ENCODE measurements at regions not wholly inside any gene's neighbourhood (a gene's known extent, or its start where the extent isn't known, plus 50 kb on each side); places are given as distances from the start of the nearest gene placed in this dataset.

DNA sequence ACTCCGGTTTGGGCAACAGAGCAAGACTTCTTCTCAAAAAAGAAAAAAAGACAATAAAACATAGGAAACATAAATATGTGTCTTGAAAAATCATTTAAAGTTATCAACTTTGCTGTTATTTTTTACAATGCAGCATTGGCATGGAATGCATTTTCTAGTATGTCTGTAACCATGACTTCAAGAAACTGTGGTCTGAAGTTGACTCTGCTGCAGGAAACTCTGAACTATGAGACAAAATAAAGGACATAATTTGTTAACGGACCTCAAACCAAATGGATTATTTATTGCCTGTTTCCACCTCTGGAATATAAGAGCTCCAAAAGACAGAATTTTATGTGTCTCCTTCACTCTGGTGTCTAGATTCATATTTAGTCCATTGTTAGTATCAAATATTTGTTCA is 79.1 kb downstream of the TRIB2 start:
- DNase-seq (ENCODE audit: low spot score) = no peak

DNA sequence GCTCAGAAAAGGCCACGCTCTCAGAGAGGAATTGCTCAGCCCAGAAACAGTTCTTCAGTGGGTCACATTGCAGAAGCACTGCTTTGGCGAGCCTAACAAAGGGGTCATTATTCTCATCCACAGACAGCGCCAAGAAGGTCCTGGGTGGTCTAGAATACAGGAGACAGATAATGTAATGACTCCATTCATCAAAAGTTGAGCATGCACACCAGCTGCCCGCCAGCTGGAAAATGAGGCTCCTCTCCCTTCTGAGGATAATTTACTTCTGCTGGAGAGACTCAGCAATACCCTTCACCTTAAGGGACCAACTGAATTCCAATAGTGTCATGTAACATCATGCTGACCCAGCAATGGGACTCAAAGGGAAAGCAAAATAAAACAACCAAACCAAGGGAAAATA is 79.9 kb downstream of the TRIB2 start:
- no peak for DNase-seq (ENCODE audit: low spot score)

DNA sequence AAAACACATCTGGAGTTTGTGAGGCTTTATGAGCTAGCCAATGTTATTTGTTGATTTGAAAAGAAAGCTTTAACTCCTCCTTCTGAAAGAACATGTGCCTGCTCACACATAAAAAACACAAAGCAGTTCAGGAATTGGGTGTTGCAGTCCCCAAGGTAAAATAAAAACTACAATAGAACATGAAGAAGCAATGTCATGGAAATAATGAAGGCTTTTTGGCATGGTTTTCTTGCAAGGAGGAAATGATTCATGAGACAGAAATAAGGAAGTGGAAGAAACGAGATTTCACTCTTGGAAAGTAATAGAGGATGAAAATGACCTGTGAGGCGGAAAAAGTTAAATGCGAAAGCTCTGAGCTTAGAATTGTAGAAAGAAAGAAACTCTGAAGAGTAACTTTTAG is 81.1 kb downstream of the TRIB2 start:
- no peak for DNase-seq (ENCODE audit: low spot score)

DNA sequence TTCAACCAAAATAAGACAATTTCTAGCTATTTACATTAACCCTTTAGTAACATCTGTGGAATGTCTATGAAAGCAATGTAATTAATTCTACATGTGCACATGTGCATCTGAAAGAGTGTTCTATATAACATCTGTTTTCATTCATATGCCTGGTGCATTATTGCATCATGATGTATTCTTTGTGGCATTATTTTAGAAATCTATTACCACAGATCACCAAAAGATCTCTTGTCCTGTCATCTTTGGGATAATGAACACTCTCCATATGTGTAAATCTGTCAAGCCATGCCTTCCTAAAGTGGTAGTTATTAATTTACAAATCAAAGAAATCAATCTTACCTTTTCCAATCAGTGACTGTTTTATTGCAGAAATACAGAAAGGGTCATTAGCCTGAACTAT is 86.9 kb downstream of the TRIB2 start:
- no peak for DNase-seq (ENCODE audit: low spot score)

DNA sequence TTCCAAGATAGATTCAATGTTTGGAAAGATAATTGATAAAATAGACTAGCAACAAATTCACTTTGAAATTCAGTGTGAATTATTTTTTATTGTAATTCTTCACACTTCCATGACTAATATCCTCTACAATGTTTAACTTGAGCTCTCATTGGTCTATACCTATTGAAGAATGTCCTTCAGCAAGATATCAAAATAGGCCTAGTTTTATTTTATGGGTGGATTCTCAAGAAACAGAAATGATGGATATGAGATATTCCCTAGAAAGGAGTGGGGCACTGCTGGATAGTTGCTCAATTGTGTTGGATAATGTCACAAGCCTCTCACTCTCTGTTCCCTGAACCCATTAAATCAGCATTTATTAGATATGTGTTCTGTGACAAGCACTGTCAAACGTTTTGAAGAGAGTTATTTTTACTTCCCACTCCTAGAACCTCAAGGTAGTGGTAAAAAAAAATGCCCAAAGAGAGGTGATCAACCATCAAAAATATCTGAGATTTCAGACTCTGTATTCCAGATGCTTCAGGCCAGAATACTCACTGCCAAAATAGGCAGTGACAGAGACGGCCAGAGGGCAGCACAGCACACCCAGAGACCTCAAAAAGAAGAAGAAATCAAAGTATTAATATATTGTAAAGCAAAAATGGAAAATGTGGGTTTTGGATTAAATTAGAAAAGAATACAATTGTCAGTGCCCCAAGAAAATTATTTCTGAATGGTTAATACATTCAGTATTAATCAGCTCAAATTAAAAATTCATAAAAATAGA is 87.5 kb downstream of the TRIB2 start:
- DNase-seq (ENCODE audit: low spot score) = no peak

DNA sequence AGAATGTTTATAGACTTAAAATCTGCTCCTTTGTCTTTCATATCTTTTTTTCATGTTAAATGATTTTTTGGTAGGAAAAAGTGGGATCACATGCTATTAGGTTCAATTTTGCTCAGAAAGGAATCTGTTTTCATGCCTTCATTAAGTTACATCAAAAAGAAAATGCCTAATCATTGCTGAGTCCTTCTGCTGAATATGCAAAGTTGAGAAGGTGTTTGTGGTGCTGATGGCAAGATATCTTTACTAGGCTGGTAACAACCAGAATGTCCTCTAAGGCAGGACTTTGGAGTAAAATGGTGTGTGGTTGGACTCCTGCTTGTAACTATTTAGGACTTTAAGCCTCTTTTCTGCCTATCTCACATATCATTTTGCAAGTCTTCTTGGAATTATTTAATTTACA is 88.3 kb downstream of the TRIB2 start:
- no peak for DNase-seq (ENCODE audit: low spot score)

DNA sequence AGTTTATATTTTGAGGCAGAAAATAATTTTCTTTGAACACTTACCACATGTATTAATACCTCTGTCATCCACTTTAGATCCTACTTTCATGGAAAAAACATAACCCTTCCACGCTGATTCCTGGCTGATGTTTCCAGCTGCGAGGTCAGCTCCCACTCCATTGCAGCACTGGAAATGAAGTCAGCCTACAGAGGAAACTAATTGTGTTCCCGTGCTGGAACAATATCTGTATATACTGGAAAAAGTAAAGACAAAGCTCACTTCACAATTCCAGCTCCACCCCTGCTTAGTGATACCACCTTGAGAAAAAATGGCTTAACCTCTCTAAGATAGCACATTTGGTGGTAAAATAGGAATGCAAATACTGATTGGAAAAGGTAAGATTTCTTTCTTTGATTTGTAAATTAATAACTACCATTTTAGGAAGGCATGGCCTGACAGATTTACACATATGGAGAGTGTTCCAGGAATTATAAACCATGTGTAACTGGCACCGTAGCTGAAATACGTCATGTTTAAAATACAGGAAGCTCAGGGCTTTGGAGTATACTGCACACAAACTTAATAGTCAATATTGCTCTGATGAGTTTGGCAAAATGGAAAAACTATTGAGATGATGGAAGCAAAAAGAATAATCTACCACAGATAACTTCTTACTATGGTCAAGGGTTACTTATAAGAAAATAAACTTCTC is 90.0 kb downstream of the TRIB2 start:
- no peak for DNase-seq (ENCODE audit: low spot score)

DNA sequence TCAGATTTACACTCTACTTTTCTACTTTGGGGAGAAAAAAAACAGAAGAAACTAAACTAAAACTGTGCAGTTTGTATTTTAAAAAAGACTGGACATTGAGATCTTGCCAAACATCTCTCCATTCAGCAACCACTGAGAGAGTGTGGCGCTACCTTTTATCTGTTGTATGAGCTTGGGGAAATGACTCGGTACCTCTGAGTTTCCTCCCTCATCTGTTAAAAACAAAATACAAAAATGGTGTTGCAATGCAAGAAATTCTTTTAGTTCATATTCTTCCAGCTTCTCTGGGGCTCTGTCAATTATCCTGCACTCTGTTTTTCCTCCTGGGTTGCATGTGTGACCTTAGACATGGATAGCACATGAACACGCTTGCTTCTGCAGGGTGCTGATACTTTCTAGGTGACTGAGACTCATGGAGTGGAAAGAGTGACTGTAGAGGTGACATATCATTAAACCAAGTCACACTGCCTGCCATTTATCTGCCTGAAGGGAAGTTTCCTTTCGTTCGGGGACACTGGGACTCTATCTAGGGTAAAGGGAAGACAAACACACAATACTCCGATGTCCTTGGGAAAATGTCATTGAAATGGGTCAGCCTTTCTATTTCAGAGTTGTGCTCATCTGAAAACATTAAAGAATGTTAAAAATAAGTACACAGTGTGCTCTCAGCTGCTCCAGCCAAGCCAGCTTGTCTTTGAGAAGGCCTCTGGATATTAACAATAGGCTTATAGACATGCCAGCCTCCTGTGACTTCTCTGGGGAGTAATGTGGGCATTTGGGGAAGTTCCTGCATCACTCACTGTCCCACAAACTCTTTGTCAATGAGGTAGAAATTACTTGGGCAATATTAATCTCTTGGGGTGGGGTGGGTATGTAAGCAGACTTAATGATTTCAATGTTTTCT is 91.4 kb downstream of the TRIB2 start:
- no peak for DNase-seq (ENCODE audit: low spot score)

DNA sequence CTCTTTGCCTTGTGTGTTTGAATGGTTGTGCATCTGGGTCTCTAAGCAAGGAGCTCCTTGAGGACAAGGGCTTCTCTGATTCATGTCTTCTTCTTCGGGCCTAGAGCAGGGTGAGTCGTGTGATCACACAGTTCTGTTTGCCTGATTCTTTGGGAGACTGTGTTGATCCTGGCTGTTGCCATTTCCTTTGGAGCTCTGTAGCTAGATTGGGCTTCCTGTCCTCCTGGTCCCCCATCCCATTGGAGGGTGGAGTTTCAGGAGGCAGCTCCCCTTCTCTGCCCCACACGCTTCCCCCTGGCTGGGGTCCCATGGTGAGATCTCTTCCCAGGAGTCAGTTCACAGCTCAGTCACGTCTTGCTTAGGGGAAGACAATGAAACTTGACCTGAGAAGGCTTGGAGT is 92.8 kb downstream of the TRIB2 start:
- no peak for DNase-seq (ENCODE audit: low spot score)

DNA sequence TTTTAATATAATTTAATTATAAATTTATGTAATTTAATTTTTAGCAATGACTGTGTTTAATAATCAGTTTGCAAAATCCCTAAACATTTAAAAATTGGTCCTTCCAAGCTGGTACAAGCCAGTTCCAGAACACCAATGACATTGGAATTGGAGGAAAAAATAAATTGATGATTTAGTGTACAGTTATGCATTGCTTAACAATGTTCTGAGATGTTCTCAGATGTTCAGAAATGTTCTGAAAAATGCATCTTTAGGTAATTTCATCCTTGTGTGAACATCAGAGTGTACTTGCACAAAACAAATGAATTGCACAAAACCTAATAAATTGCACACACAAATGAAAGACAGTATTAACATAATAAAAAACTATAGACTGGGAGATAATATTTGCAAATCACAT is 95.2 kb downstream of the TRIB2 start:
- DNase-seq (ENCODE audit: low spot score) = no peak

DNA sequence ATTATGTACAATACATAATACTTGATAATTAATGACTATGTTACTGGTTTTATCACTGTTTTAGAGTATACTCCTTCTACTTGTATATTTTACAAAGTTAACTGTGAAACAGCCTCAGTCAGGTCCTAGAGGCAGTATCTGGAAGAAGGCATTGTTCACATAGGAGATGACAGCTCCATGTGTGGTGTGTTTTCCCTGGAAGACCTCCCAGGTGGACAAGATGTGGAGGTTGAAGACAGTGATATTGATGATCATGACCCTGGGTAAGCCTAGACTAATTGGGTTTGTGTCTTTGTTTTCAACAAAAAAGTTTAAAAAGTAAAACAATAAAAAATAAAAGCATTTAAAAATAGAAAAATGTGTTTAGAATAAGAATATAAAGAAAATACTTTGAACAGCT is 96.4 kb downstream of the TRIB2 start:
- no peak for DNase-seq (ENCODE audit: low spot score)

DNA sequence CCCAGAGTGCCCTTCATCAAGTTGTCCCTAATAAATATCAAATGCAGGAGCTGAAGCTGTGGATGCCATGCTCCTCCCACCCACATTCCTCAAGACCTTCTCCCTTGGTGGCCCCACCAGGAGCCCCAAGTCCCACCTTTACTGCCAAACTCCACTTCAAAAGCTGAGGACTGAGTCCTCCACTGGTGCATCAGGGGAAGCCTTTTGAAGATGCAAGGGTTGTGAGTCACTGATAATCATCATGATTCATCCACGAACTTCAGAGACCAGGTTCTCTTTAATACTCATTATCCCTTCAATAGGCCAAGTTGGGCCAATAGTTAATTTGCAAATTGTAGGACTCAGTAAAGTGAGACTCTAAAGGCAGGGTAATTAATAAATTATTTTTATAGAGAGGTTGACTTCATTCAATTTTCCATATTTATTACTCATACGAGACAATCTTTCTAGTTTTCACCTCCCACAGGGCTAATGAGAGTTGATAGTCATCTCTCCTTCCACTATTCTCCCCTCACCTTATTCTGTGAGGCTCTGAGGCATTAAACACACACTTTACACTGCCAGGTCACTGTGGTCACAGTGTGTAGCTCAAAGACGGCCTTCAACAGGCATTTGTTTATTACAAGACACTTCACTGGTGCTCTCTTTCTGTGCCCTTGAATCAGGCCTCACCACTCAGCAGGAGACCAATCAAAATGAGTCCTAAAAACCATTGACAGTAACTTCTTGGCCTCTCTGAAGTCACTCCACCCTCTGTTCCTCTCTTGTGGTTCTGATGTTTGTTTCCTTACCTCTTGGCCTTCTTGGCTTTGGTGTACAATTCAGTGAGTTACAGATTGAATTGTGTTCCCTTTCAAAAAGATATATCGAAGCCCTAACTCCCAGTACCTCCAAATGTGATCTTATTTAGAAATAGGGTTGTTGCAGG is 99.9 kb downstream of the TRIB2 start:
- DNase-seq (ENCODE audit: low spot score) = no peak

DNA sequence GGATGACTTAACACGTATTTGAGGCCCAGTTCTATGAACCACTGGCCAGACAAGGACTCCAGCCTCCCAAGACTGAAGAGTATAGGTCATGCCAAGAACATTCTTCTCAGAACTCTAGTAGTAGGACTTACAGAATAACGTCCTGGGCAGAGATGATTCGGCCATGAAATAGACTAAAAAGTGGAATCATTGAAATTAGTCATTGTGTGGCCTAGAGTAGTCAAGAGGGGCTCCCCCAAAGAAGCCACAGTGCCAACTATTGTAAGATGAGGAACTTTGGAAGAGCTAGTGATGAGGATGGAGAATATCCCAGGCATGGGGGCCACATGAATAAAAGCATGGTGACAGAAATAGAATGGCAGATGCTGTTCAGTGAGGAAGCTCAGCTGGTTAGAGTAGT is 101.1 kb downstream of the TRIB2 start:
- no peak for DNase-seq (ENCODE audit: low spot score)

DNA sequence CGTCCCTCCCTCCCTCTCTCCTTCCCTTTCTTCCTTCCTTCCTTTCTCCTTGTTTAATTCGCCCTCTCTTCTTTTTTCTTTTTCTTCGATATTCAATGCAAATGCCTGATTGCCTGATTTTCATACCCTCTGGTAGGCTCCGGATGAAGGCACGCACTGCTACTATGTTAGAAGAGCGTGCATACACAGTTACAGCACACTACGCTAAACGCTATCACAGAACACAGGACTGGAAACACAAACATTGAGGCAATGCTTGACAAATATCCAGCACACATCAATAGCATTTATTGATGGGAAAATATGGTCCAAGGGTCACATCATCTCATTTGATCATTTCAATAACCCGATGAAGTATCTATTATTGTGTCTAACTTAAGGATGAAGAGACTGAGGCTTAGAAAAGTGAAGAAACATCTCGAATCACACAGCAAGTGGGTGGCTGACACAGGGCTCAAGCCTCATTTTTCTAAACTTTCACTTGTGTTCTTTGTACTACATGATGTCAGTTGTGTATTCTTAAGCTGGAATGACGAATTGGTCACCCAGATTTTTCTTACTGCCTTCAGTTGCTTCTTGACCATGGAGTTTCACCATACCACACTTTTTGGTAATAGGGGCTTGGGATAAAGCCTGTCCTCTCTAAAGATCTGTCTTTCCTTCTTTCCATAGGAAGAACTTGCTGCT is 101.8 kb downstream of the TRIB2 start:
- no peak for DNase-seq (ENCODE audit: low spot score)

DNA sequence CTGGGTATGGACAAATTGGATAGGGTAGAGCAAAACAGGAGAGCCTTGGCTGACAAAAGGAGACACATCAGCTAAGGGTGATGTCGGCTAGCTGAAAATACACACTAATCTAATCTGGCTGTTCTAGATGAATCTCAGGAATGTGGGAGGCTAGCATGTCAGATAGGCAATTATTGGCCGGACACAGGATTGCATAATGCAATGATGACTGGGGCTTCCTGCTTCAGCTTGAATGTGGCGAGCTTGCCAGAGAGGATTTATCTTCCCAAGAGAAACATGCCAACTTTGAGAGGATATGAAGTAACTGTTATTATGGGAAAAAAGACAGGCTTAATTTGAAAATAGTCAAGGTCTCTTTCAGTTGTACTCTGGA is 102.4 kb downstream of the TRIB2 start:
- no peak for DNase-seq (ENCODE audit: low spot score)

DNA sequence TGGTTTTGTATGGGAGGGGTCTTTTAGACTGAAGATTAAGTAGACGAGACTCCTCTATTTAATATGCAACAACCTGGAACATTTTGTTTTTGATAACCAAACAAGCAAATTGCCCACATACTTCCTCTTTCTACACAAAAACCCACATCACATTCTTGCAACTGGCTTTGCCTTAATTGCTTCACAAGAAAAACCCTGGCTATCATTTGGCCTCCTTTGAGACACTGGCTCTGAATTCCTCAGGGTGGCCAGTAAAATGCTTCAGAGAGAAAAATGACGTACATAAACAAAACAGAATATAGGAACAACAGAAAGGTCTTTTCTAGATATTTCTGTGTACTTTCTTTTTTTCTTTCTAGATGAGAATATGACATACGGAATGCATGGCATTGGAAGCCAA is 103.0 kb downstream of the TRIB2 start:
- no peak for DNase-seq (ENCODE audit: low spot score)

DNA sequence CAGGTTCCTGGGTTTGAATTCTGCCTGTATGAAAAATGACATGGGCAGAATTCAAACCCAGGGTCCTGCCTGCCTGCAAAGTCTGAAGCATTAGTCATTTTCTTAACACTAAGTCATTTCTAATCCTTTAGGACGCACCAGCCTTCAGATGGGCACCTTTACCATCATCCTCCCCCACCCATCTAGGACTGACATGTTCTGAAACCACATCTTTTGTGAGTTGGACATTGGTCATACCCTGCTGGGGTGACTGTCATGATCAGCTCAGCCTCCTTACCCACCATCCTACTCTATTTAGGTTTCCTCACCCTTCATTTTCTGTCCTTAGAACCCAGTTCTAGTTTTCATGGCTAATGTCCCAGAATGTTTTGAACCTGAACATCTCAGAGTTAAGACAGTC is 104.9 kb downstream of the TRIB2 start:
- no peak for DNase-seq (ENCODE audit: low spot score)

DNA sequence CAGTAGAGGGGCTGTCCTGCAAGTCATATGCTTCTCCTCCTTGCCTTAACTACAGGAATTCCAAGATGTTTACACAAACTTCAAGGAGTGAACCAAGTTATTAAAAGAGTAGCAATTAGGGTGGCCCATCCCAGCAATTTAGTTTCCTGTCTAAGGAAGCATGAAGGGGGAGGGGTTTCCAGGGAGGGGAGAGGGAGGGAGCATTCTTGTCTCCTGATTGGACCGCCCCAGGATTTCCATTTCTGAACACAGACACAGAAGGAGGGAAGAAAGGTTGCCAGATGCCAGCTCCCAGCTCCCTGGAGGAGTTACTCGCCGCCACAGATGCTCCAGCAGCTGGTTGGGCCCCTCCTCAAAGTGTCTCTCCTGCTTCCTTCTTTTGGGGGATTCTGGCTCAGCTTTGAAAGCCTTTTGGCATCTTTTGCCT is 107.6 kb downstream of the TRIB2 start:
- DNase-seq (ENCODE audit: low spot score) = no peak

DNA sequence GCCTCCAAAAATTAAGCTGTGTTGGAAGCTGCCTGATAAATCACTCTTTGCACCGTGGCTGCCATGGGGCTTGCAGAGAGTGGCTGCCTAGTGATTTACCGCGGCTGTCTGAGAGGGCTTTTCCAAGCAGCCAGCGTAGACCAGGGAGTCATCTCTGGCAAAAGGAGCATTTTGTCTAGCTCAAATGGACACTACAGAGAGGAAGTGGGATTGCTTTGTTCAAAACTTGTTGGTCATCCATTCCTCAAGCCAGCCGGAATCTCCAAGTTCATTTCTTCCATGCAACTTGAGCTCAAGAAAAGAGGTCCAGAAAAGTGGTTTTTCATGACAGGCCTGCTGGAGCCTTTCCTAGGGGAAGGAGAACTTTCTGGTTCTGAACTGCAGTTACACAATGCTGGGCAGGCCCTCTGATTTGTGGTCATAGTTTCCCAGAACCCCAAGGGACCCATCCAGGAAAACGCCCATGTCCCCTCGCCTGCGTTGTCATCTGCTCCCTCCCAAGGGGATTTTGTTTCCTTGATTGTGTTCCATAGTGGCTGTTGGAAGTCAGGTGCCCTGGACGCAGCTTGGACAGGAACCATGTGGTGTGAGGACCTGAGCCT is 108.1 kb downstream of the TRIB2 start:
- DNase-seq (ENCODE audit: low spot score) = no peak

DNA sequence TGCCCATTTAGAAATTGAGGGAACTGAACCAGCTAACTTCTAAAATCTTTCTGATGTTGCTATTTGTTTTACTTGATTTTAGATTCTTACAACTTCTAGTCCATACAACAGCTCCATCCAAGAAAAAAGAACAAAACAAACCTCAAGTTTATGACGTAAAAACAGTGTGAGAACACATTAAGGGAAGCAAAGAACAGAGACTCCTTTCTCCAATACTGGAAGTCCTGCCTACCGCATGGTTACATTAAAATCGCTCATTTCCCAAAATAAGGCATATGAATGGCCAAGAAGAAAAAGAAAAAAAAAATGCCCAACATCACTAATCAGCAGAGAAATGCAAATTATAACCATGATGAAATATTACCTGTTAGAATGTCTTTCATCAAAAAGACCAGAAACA is 110.0 kb downstream of the TRIB2 start:
- no peak for DNase-seq (ENCODE audit: low spot score)

DNA sequence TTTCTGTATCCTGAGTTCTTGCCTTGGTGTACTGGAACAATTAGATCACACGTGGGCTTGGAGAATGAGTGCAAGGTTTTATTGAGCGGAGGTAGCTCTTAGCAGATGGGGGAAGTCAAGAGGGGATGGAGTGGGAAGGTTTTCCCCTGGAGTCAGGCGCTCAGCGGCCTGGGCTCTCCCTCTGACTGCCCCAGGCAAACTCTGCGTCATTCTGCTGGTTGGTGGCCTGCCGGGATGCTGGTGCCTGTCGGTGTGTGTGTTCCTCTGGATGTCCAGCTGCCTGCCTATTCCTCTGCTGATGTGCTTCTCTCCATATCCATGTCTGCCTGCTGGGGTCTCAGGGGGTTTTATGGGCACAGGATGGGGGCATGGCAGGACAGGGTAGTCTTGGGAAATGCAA is 111.0 kb downstream of the TRIB2 start:
- DNase-seq (ENCODE audit: low spot score) = no peak
